H1 (cell line): ENCODE measurements at regions not wholly inside any gene's neighbourhood (a gene's known extent, or its start where the extent isn't known, plus 50 kb on each side); places are given as distances from the start of the nearest gene placed in this dataset.

Experiments used
- CHD7 ChIP-seq: fragments of 300-600 bp; sonication (generic); IDR thresholded peaks from 2 replicates; pipeline ENCODE4 v1.7.1; 2012; ENCODE audit warnings: low read length, moderate library complexity, mild to moderate bottlenecking, inconsistent platforms; ENCODE audit not compliant: insufficient replicate concordance

DNA sequence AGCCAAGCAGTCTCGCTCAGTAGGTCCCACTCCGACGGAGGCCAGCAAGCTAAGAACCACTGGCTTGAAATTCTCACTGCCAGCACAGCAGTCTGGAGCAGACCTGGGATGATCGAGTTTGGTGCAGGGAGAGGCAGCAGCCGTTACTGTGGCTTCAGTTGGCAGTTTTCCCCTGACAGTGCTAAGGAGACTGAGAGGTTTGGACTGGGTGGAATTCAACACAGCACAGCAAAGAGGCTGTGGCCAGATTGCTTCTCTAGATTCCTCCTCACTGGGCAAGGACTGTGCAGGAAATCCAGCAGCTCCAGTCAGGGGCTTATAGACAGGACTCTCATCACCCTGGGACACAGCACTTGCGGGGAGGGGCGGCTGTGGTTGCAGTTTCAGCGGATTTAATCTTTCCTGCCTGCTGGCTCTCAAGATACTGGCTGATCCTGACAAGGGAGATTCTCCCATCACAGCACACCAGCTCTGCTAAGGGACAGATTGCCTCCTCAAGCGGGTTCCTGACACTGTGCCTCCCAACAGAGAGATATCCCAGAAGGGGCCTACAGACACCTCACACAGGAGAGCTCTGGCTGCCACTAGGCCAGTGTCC is 122.1 kb downstream of the YIPF5 start (continued):
- TF ChIP-seq CHD7, result no peak
